ENCODE measurements at regions not wholly inside any gene's neighbourhood (a gene's known extent, or its start where the extent isn't known, plus 50 kb on each side); places are given as distances from the start of the nearest gene placed in this dataset.

DNA sequence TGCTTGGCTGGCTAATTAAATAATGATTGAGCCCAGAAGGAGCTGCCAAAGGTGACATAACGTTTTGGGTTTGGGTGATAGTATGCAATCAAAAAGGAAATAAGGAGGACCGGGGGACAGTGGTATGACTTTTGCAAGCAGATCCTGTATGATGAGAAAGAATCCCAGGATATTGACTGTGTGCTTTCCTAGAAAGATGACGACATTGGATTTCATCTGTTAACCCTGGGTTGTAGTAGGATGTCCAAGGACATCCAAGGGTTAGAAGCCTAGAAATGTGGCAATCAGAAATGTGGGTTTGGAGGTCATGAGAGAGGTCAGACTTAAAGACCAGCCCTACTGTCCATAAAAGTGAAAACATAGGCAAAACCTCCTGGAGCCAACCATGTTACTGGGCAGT, 50.3 kb upstream of the HMHB1 start:
- no peak for TF ChIP-seq ZNF274 (IDR thresholded peaks at IDR 0.05; ENCODE audit: low read depth, low read length)
- no peak overlapping the region for H3K4me3 ChIP-seq (ENCODE audit: low read length)

DNA sequence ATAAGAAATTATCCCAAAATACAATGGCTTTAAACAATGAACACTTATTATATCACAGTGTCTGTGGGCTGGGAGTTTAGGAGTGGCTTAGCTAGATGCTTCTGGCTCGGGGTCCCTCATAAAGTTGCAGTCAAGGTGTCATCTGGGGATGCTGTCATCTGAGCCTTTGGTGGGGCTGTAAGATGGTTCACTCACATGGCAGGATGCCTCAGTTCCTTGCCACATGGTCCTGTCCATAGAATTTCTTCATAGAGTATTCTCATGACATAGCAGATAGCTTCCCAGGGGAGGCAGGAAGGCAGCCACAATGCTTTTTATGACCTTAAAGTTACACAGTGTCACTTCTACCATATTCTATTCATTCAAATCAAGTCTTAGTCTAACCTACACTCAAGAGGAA, 51.2 kb upstream of the HMHB1 start:
- H3K4me3 ChIP-seq (ENCODE audit: low read length), result no peak overlapping the region

DNA sequence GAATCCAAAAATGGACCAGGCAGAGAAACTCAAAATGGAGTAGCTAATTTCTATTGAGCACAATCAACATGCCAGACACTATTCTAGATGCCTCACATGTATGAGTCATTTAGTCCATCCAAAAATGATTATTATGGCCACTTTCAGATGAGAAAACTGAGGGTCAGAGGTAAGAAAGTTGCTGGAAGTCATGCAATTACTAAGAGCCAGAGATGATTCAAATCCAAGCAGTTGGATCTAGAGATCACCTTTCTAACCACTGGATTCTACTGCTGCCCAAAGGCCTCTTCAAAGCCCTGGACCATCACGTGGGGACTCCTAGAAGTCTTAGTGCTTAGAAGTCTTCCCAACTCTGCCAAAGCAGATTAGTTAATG, 51.8 kb upstream of the HMHB1 start:
- no peak overlapping the region for H3K4me3 ChIP-seq (ENCODE audit: low read length)
- no peak for TF ChIP-seq ZNF274 (IDR thresholded peaks at IDR 0.05; ENCODE audit: low read depth, low read length)

More for the DNA sequence above, 51.2 kb upstream of the HMHB1 start:
- TF ChIP-seq ZNF274 (IDR thresholded peaks at IDR 0.05; ENCODE audit: low read depth, low read length), result no peak

DNA sequence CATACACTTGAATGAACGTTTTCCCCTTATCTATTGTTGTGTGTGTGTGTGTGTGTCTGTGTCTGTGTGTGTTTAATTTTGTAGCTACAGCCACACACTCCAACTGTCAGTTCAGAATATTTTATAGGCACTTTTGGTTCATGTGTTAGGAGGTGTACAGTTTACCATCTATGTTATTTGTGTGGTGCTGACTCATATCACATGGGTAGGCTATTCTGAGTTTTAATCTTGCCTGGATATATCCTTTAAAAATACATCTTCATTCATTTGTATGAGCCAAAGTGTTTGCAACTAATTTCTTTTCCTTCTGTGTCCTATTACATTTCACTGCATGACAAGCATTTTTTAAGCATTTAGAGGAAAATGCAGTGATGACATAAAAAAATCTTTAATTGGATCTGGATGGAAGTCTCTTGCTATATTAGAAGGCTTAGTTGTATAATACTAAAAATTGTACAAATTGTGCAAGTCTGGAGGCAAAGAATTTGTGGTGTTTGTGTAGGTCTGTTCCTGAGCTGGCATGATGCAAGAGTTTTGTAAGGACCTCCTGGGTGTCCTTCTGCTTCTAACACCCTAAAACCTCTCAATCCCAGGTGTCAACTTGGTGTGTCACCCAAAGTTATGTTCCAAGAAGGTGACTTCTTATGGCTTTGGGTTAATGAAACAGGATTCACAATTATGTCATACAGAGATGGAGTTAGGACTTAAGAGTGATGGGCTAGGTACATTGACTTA, 52.4 kb upstream of the HMHB1 start:
- H3K4me3 ChIP-seq (ENCODE audit: low read length), result no peak overlapping the region
- TF ChIP-seq ZNF274 (IDR thresholded peaks at IDR 0.05; ENCODE audit: low read depth, low read length), result no peak

DNA sequence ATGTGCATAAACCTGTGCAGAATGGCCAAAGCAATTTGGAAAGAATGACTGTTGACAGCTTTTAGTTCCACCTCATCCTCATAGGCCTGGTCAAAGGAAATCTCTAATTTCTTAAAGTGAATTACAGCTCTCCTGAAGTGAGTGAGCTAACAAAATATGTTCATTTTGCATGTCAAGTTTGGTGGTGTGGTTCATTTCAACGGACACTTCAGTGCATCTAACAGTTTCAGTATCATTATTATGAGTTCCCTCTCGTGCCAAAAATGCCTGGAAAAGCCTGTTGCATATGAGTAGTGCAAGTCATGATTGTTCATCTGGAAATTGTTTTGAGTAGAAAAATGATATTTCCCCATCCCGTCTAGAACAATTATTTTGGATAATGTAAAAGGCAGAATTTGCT, 53.2 kb upstream of the HMHB1 start:
- H3K4me3 ChIP-seq (ENCODE audit: low read length), result no peak overlapping the region
- no peak for TF ChIP-seq ZNF274 (IDR thresholded peaks at IDR 0.05; ENCODE audit: low read depth, low read length)

DNA sequence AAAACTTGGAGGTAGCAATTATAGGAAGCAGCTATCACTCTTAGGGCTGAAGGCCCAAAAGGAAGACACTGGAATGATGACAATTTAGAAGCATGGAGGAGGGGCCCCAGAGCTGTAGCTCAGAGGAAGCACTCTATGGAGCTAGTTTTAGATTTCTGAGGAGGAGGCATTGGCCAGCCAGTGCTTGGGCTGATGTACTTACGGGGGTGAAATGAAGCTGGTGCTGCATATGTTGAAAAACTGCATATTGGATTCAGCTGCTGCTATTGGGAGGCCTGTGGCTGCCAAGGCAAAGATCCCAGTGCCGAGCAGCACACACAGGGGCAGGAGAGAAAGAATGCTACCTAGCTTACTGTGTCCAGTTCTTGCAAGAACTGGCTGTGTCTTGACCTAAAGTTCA, 53.9 kb upstream of the HMHB1 start:
- no peak for TF ChIP-seq ZNF274 (IDR thresholded peaks at IDR 0.05; ENCODE audit: low read depth, low read length)
- no peak overlapping the region for H3K4me3 ChIP-seq (ENCODE audit: low read length)

DNA sequence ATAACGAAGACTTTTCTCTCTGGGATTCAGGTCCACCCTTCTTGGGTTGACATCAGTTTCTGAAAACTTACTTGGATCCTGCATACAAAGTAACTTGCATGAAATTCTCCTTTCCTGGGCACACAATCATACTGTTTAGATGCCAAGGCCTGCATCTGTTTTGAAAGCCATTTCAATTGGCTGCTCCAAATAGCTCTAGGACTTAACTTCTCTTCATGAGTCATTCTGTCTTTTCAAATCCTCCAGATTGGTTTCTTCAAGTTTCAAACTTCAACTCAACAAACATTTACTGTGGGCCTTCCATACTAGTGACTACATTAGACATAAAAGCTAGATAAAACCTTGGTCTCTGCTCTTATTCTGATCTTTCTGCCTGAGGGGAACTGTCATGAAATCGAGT, 54.8 kb upstream of the HMHB1 start:
- no peak for TF ChIP-seq ZNF274 (IDR thresholded peaks at IDR 0.05; ENCODE audit: low read depth, low read length)
- no peak overlapping the region for H3K4me3 ChIP-seq (ENCODE audit: low read length)

DNA sequence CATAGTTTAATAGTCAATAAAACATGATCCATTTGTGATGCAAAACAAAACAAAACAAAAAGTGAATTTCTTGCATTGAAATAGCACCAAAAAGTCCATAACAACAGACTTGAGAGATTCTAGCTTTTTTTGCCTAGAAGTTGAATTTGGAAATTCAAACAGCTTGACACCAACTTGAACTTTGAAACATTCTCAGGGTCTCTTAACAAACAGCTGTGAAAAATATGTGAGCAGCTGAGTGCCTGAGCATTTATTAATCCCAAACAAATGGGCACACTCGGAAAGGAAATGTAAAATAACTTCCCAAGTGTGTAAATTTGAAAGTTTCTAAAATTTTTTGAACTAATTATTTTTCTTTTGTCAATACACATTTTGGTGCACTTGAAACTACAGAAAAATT, 56.0 kb upstream of the HMHB1 start:
- no peak overlapping the region for H3K4me3 ChIP-seq (ENCODE audit: low read length)
- no peak for TF ChIP-seq ZNF274 (IDR thresholded peaks at IDR 0.05; ENCODE audit: low read depth, low read length)

DNA sequence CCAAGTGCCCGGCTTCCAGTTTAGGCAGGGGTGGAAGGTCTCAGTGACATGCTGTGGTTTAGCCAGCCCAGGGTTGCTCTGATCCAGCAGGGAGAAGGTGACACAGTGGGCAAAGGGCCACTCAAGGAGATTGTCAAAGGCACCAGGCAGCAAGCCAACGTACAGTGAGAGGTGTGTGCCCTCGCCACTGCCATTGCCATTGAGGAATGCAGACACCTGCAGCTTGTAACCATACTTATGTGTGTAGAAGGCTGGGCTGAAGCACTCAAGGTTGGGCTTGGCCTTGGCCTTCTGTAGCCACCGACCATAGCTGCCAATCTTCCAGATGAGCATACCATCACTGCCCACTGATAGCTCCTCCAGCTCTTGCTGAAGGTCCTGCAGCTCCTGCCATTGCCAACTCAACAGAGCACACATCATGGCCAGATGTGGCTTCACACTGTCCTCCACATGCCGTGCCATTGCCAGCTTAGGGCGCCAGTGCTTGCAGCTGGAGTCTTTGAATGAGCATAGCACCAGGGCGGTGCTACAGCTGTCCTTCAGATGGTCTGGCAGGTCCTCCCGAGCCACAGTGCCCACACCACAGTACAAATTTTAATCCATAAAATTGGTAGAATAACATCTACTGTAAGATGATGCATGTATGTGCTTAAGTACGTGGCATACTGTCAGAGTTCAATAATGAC, 59.7 kb upstream of the HMHB1 start:
- TF ChIP-seq ZNF274 (IDR thresholded peaks at IDR 0.05; ENCODE audit: low read depth, low read length), result no peak
- H3K4me3 ChIP-seq (ENCODE audit: low read length), result no peak overlapping the region

DNA sequence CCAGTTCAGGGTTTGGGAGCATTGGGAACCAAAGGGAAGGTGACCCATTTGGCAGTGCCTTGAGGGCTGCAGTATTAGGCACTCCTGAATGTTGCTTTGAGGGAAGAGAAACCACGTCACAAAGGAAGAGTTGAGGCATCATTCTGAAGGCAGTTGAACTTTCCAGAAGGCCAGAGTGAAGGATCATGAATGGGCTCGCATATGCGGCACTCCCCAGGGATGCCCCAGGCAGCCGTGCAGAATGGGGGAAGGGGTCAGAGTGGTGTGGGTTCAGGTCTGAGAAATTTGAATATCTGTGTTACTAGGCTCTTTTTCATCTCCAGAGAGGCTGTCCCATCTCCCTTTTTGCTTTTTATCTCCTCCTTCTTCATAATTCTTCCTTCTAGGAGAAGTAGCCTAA, 60.6 kb upstream of the HMHB1 start:
- H3K4me3 ChIP-seq (ENCODE audit: low read length), result no peak overlapping the region
- no peak for TF ChIP-seq ZNF274 (IDR thresholded peaks at IDR 0.05; ENCODE audit: low read depth, low read length)

DNA sequence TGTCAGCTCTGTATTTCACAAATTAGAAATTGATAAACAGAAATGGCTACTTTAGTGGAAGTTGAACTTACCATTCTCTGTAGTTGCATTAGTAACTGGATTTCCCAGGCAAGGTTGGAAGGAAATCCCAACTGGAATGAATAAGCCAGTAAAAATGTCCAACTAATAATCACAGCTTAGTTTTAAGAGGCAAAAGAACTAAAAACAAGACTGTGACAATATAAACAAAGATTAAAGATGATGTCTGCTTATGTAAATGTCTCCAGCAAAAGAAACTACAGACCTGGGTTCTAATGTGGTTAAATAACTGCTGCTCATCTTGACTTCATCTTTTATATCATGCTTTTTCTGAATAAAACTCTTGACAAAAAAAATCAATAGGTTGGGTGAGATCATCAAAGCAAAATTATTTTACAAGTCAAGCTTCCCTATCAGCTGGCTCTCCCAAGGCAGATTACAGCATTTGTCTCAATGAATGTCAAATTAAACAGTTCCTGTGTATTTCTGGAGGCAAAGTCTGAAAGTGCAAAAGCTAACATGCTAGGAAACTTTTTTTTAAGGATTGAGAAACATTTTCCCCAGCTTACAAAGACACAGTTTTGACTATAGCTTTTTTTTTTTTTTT, 62.3 kb upstream of the HMHB1 start:
- no peak overlapping the region for H3K4me3 ChIP-seq (ENCODE audit: low read length)
- TF ChIP-seq ZNF274 (IDR thresholded peaks at IDR 0.05; ENCODE audit: low read depth, low read length), result no peak

DNA sequence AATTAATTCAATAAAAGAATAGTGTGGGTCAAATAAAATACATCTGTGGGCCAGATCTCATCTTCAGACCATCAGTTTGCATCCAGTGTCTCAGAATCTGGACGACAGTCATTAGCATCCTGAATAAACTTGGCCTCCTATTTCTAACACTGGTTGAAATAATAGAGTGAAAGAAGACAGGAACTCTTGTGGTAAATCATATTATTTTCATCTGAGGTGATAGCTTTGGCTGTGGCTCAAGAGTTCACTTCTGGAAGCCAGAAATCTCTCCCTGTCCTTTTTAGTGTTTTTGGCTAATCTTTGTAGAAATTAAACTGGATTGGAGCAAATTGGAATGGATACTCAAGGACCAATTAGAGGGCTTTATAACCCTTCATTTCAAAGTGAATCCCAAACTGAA, 63.4 kb upstream of the HMHB1 start:
- TF ChIP-seq ZNF274 (IDR thresholded peaks at IDR 0.05; ENCODE audit: low read depth, low read length), result no peak

DNA sequence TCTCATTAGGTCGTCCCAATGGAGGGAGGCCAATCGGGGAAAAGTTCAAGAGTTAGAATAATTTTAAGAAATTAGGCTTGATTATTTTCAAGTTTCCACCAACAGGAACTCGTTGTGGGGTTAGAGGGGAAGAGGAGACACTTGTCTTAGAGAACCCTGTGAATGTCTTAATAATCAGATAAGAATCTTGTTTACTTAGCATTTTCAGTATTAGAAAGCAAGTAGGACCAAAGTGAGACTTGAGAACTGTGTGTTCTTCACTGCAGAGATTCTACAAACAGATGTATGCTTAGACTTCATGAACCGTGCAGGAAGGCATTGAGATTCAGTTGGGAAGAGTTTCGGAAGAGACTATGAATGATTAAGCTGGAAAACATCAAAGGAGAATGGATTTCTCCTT, 69.0 kb upstream of the HMHB1 start:
- no peak overlapping the region for H3K4me3 ChIP-seq (ENCODE audit: low read length)
- TF ChIP-seq ZNF274 (IDR thresholded peaks at IDR 0.05; ENCODE audit: low read depth, low read length), result no peak

More for the DNA sequence above, 63.4 kb upstream of the HMHB1 start:
- H3K4me3 ChIP-seq (ENCODE audit: low read length), result no peak overlapping the region

DNA sequence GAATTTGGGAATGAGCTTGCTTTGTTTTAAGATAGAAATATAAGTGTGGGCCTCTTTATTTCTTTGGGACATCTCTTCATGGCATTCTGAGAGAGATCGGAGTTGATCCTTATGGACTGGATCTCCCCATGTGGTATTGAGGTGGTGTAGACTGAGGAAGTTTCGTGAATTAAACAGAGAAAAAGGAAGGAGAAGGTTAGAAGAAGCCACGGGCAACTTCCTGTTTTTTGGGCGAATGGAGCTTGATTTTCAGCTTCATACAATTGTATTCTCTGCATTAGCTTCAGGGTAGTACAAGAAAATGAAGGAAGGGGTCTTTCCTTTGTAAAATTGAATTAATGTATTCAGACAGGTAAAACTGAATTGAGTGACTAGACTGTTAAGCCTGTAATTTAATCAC, 70.5 kb upstream of the HMHB1 start:
- no peak overlapping the region for H3K4me3 ChIP-seq (ENCODE audit: low read length)
- no peak for TF ChIP-seq ZNF274 (IDR thresholded peaks at IDR 0.05; ENCODE audit: low read depth, low read length)

DNA sequence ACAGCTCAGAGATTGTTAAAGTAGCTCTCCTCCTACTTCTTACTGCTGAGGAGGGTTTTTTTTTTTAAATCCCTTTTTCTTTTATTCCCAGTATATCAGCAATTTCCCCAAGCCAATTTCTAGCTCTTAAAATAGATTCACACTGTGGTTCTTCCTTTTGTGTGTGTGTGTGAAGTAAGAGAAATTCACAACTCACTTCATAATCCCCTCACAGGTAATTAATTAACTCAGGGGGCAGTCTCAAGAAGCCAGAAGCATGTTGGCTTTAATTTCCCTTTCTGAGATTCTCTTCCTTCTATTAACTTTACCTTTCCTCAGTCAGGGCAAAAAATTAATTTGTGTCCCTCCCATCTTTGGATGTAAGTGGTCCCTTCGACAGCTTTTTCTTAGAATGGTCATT, 71.0 kb upstream of the HMHB1 start:
- no peak overlapping the region for H3K4me3 ChIP-seq (ENCODE audit: low read length)

More for the DNA sequence above, 71.0 kb upstream of the HMHB1 start:
- no peak for TF ChIP-seq ZNF274 (IDR thresholded peaks at IDR 0.05; ENCODE audit: low read depth, low read length)

Measured in GM08714 (cell line).